ENCODE measurements at regions not wholly inside any gene's neighbourhood (a gene's known extent, or its start where the extent isn't known, plus 50 kb on each side); places are given as distances from the start of the nearest gene placed in this dataset.

GRCh38 chr4:3682236-3683076 is 83.7 kb upstream of the ADRA2C start (continued):
- TF ChIP-seq NFYC (CRISPR knock-in tag; IDR thresholded peaks at IDR 0.05): no peak
- TF ChIP-seq ZNF496 (CRISPR knock-in tag; IDR thresholded peaks at IDR 0.05; ENCODE audit: insufficient replicate concordance): no peak

DNA sequence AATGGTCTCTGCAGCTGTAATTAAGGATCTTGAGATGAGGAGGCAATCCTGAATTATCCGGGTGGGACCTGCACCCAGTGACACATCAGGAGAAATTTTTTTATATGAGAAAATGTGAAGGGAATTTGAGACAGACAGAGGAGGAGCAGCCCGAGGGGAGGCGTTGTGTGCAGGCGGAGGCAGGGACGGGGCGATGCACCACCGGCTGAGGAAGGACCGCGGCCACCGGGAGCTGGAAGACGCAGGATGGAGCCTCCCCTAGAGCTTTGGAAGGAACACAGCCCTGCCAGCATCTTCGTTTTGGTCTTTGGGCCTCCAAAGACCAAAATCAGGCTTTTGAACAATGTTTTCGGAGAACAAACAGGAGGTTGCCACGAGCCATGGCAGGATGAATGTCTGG is 85.0 kb upstream of the ADRA2C start:
- no peaks in the 10 kb centered on the region for H4K20me1 ChIP-seq (ENCODE audit: insufficient read depth, low read length)
- no peak for FAIRE-seq
- ATAC-seq: no peak
- in situ Hi-C loops (cut with HindIII; ENCODE audit: extremely low pct_ligation_motif_present, low pct_unique_long_range_greater_than_20kb): no loop called here
- TF ChIP-seq NFE2 (CRISPR knock-in tag; IDR thresholded peaks at IDR 0.05) (no peak), RBM39 (IDR thresholded peaks at IDR 0.05; ENCODE audit: low read depth, low read length, poor library complexity, severe bottlenecking) (no peak), NCOA5 (CRISPR knock-in tag; IDR thresholded peaks at IDR 0.05) (no peak), ZNF296 (CRISPR knock-in tag; conservative IDR thresholded peaks at IDR 0.05) (no peak), KLF13 (CRISPR knock-in tag; IDR thresholded peaks at IDR 0.05) (no peak), FIP1L1 (IDR thresholded peaks at IDR 0.05; ENCODE audit: borderline replicate concordance, insufficient read depth, low read depth, low read length) (no peak), ZNF510 (CRISPR knock-in tag; IDR thresholded peaks at IDR 0.05; ENCODE audit: low read depth) (no peak), ZBTB33 (CRISPR knock-in tag; IDR thresholded peaks at IDR 0.05) (no peak), ZFP36L2 (CRISPR knock-in tag; IDR thresholded peaks at IDR 0.05) (no peak), SNAI1 (CRISPR knock-in tag; IDR thresholded peaks at IDR 0.05; ENCODE audit: borderline replicate concordance) (no peak), SMAD3 (CRISPR knock-in tag; IDR thresholded peaks at IDR 0.05) (no peak)
- TF ChIP-seq, protein P1, sequence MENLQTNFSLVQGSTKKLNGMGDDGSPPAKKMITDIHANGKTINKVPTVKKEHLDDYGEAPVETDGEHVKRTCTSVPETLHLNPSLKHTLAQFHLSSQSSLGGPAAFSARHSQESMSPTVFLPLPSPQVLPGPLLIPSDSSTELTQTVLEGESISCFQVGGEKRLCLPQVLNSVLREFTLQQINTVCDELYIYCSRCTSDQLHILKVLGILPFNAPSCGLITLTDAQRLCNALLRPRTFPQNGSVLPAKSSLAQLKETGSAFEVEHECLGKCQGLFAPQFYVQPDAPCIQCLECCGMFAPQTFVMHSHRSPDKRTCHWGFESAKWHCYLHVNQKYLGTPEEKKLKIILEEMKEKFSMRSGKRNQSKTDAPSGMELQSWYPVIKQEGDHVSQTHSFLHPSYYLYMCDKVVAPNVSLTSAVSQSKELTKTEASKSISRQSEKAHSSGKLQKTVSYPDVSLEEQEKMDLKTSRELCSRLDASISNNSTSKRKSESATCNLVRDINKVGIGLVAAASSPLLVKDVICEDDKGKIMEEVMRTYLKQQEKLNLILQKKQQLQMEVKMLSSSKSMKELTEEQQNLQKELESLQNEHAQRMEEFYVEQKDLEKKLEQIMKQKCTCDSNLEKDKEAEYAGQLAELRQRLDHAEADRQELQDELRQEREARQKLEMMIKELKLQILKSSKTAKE (CRISPR knock-in tag; IDR thresholded peaks at IDR 0.05; ENCODE audit: borderline replicate concordance): no peak
- intact Hi-C loops (cut with micrococcal nuclease; ENCODE audit: unreplicated experiment): no loop called here
- no peak overlapping the region for H3K27ac ChIP-seq (ENCODE audit: extremely low read length, insufficient read depth, low read length)
- no peak overlapping the region for H3K4me2 ChIP-seq (ENCODE audit: low read depth, low read length)
- no peak overlapping the region for H3K4me3 ChIP-seq (replicated peaks in 1 of 3; ENCODE audit: insufficient read depth in 1 of 3, low read depth in 2 of 3, low read length in 3 of 3)
- no peaks in the 10 kb centered on the region for H3K4me1 ChIP-seq (ENCODE audit: insufficient read depth, low read length)
- H3K9ac ChIP-seq (ENCODE audit: insufficient read depth, low read depth, low read length): no peak overlapping the region
- BruUV-seq (replicated peaks): no TSS peak
- no peaks in the 10 kb centered on the region for H3K9me3 ChIP-seq (ENCODE audit: low read length)
- WGBS (ENCODE audit: low lambda C conversion rate): 53% methylated on average over 10 of the region's 14 CpGs
- DNase-seq (ENCODE audit: low spot score): no peak
- H2AFZ ChIP-seq (ENCODE audit: low read length): no peak overlapping the region
- CTCF ChIA-PET (ENCODE audit: low intra/inter-chr PET ratio, low total read pairs): no interaction called here
- POLR2A ChIA-PET: no interaction called here
- H3K79me2 ChIP-seq (ENCODE audit: insufficient read depth, low read length): no peaks in the 10 kb centered on the region
- H3K36me3 ChIP-seq (replicated peaks in 1 of 2; ENCODE audit: control insufficient read depth in 1 of 2, insufficient read depth in 2 of 2, low read length in 2 of 2): no peaks in the 10 kb centered on the region
- H3K27me3 ChIP-seq (ENCODE audit: control insufficient read depth in 1 of 2, insufficient read depth in 2 of 2, low read length in 2 of 2): peaks cover 13 to 60% of the 10 kb centered on the region in 2 experiments
